B cell (primary cell): ENCODE measurements at regions not wholly inside any gene's neighbourhood (a gene's known extent, or its start where the extent isn't known, plus 50 kb on each side); places are given as distances from the start of the nearest gene placed in this dataset.

ENCODE experiments used
- ATAC-seq: fragments of 200-7000 bp; cut with Tn5 transposase; one replicate; pipeline ENCODE4 v1.10.0; 2021; ENCODE audit warnings: low read depth, mild to moderate bottlenecking, moderate number of reproducible peaks, moderate library complexity
- CTCF ChIA-PET: fragments of 350-600 bp; sonication (Branson Sonifier 250); formaldehyde crosslinking; loops from one replicate; lab custom pipeline; 2021; ENCODE audit warnings: antibody characterized with exemption, inconsistent platforms; lab: Charles Lee
- POLR2A ChIA-PET: fragments of 350-600 bp; sonication (Branson Sonifier 250); formaldehyde crosslinking; loops from one replicate; lab custom pipeline; 2021; ENCODE audit warnings: antibody characterized with exemption; lab: Charles Lee
- DNase-seq: peaks from one replicate; pipeline ENCODE4 v3.0.0; 2013
- H2AFZ ChIP-seq: 2 replicates; pipeline ENCODE4 v1.6.1; 2012; ENCODE audit warnings: mild to moderate bottlenecking, low read depth, low read length; ENCODE audit not compliant: insufficient read depth, poor library complexity, severe bottlenecking
- H3K27ac ChIP-seq, 2 donors: 1 replicate in 1 of 2; 2 replicates in 1 of 2; pipeline ENCODE4 v1.5.1; 2012 to 2013; ENCODE audit warnings: low read length in 2 of 2, mild to moderate bottlenecking in 2 of 2, moderate library complexity in 1 of 2
- H3K27me3 ChIP-seq, 4 experiments: fragments of 200-600 bp in 1 of 4; sonication (generic) in 1 of 4; replicated peaks in 1 of 4; 1 replicate in 2 of 4; 2 replicates in 2 of 4; pipeline versions ENCODE4 v1.6.1 to v1.7.0; 2013 to 2016; ENCODE audit warnings: low read length in 3 of 4, mild to moderate bottlenecking in 2 of 4, mixed read lengths in 1 of 4, moderate library complexity in 1 of 4; ENCODE audit not compliant: insufficient read depth in 4 of 4, control insufficient read depth in 3 of 4; ENCODE audit errors: control extremely low read depth in 1 of 4
- H3K36me3 ChIP-seq, 2 experiments: replicated peaks in 1 of 2; 1 replicate in 1 of 2; 2 replicates in 1 of 2; pipeline versions ENCODE4 v1.6.1 to v1.7.1; 2013; ENCODE audit warnings: low read length in 1 of 2; ENCODE audit not compliant: insufficient read depth in 2 of 2, control insufficient read depth in 1 of 2; ENCODE audit errors: control extremely low read depth in 1 of 2, extremely low read depth in 1 of 2
- H3K4me1 ChIP-seq, 2 donors: fragments of 200-600 bp in 1 of 2; sonication (generic) in 1 of 2; 1 replicate in 1 of 2; 2 replicates in 1 of 2; pipeline versions ENCODE4 v1.5.1 to v1.6.1; 2013 to 2017; ENCODE audit warnings: low read length in 2 of 2; ENCODE audit not compliant: control insufficient read depth in 2 of 2, insufficient read depth in 2 of 2
- H3K4me2 ChIP-seq: replicated peaks from 2 replicates; pipeline ENCODE3; 2012; ENCODE audit warnings: mild to moderate bottlenecking, low read depth, low read length; ENCODE audit not compliant: poor library complexity, severe bottlenecking
- H3K4me3 ChIP-seq, 5 experiments: fragments of 200-600 bp in 1 of 5; sonication (generic) in 1 of 5; 1 replicate in 3 of 5; 2 replicates in 2 of 5; pipeline versions ENCODE4 v1.5.1 to v1.7.0; 2011 to 2016; ENCODE audit warnings: low read length in 4 of 5, mild to moderate bottlenecking in 4 of 5, low read depth in 2 of 5, control low read depth in 1 of 5, moderate library complexity in 1 of 5; ENCODE audit not compliant: insufficient read depth in 1 of 5; ENCODE audit errors: control extremely low read depth in 1 of 5, extremely low read depth in 1 of 5
- H3K79me2 ChIP-seq: fragments of 200-600 bp; sonication (generic); one replicate; pipeline ENCODE4 v1.6.0; 2016; ENCODE audit warnings: low read length; ENCODE audit not compliant: control insufficient read depth, insufficient read depth
- H3K9ac ChIP-seq: fragments of 200-600 bp; sonication (generic); 2 replicates; pipeline ENCODE4 v1.6.1; 2017; ENCODE audit warnings: mild to moderate bottlenecking, low read length, moderate library complexity
- H3K9me3 ChIP-seq, 3 donors: one replicate each; pipeline versions ENCODE4 v1.6.1 to v1.7.1; 2013; ENCODE audit warnings: low read length in 2 of 3; ENCODE audit not compliant: control insufficient read depth in 2 of 3, insufficient read depth in 1 of 3; ENCODE audit errors: control extremely low read depth in 1 of 3
- H4K20me1 ChIP-seq: 2 replicates; pipeline ENCODE4 v1.6.0; 2012; ENCODE audit warnings: mild to moderate bottlenecking, low read length; ENCODE audit not compliant: insufficient read depth, control insufficient read depth, poor library complexity, severe bottlenecking
- H3K27ac Mint-ChIP-seq: one replicate; pipeline ENCODE4 v1.8.0; 2021; ENCODE audit warnings: mixed read lengths
- H3K27me3 Mint-ChIP-seq: one replicate; pipeline ENCODE4 v1.8.0; 2021; ENCODE audit warnings: mixed read lengths
- H3K4me1 Mint-ChIP-seq: one replicate; pipeline ENCODE4 v1.8.0; 2021; ENCODE audit warnings: mixed read lengths
- H3K4me3 Mint-ChIP-seq: one replicate; pipeline ENCODE4 v1.8.0; 2021; ENCODE audit warnings: mixed read lengths
- H3K9me3 Mint-ChIP-seq: one replicate; pipeline ENCODE4 v1.8.0; 2022; ENCODE audit warnings: mixed read lengths; ENCODE audit not compliant: insufficient read depth
- CTCF ChIP-seq: fragments of 200-600 bp; IDR thresholded peaks from one replicate; pipeline ENCODE4 v1.8.0; 2022; ENCODE audit warnings: antibody characterized with exemption, mild to moderate bottlenecking
- EZH2 ChIP-seq: IDR thresholded peaks from 2 replicates; pipeline ENCODE4 v1.6.1; 2012; ENCODE audit warnings: borderline replicate concordance, low read depth, mild to moderate bottlenecking, moderate library complexity, low read length; ENCODE audit not compliant: insufficient read depth, poor library complexity, severe bottlenecking
- WGBS: methylation state at CpG from one replicate; pipeline ENCODE4 v1.1.5; 2013; ENCODE audit warnings: missing lambda C conversion rate; ENCODE audit not compliant: insufficient coverage; 5-methylcytosine and 5-hydroxymethylcytosine counted together
- intact Hi-C: fragments of 100-400 bp; cut with micrococcal nuclease; formaldehyde crosslinking; loops from one replicate; pipeline ENCODE4 v1.10.0; 2022

- H3K27ac ChIP-seq = no peak overlapping the region
- H3K27me3 ChIP-seq = no peaks in the 10 kb centered on the region
- H3K79me2 ChIP-seq = no peaks in the 10 kb centered on the region
- no peaks in the 10 kb centered on the region for H3K4me1 ChIP-seq
- H3K4me3 Mint-ChIP-seq = no peak overlapping the region
- H3K9me3 ChIP-seq = no peaks in the 10 kb centered on the region
- H3K36me3 ChIP-seq = no peaks in the 10 kb centered on the region
- peaks cover 5% of the 10 kb centered on the region for H3K27me3 Mint-ChIP-seq
- no peak overlapping the region for H3K9ac ChIP-seq
- 91% methylated on average over 2 of the region's 5 CpGs for WGBS
- no peak overlapping the region for H3K4me2 ChIP-seq
- H3K4me1 Mint-ChIP-seq = no peaks in the 10 kb centered on the region
- H3K4me3 ChIP-seq = no peak overlapping the region
- no peaks in the 10 kb centered on the region for H4K20me1 ChIP-seq
- CTCF ChIA-PET = no interaction called here
- TF ChIP-seq CTCF (no peak), EZH2 (no peak)
- ATAC-seq (no peak), DNase-seq (no peak)
- no peak overlapping the region for H3K27ac Mint-ChIP-seq
- no peaks in the 10 kb centered on the region for H3K9me3 Mint-ChIP-seq
- H2AFZ ChIP-seq = no peak overlapping the region
- intact Hi-C loops = no loop called here
- POLR2A ChIA-PET = no interaction called here
These were observed 67.8 kb downstream of the MAF start for GRCh38 chr16:79532785-79533184.

- Histone ChIP-seq H3K79me2 (no peaks in the 10 kb centered on the region), H2AFZ (no peak overlapping the region), H3K4me3 (no peak overlapping the region), H3K27ac (no peak overlapping the region), H3K36me3 (no peaks in the 10 kb centered on the region), H3K9me3 (no peaks in the 10 kb centered on the region), H3K4me2 (no peak overlapping the region), H3K4me1 (no peaks in the 10 kb centered on the region), H4K20me1 (no peaks in the 10 kb centered on the region), H3K9ac (no peak overlapping the region), H3K27me3 (no peaks in the 10 kb centered on the region)
- no peaks in the 10 kb centered on the region for H3K9me3 Mint-ChIP-seq
- no CpG with 5 or more reads among the region's 4 CpGs for whole genome bisulfite sequencing
- CTCF ChIA-PET = no interaction called here
- POLR2A ChIA-PET = no interaction called here
- H3K27me3 Mint-ChIP-seq = peaks cover 9% of the 10 kb centered on the region
- H3K27ac Mint-ChIP-seq = no peak overlapping the region
- no peak for TF ChIP-seq CTCF
- TF ChIP-seq EZH2 = no peak
- DNase-seq (no peak), ATAC-seq (no peak)
- intact Hi-C loops = no loop called here
- H3K4me1 Mint-ChIP-seq = no peaks in the 10 kb centered on the region
- no peak overlapping the region for H3K4me3 Mint-ChIP-seq
These were observed 68.3 kb downstream of the MAF start for GRCh38 chr16:79532273-79532672.
